Stimulated activated memory B cell treated with anti-CD40 and anti-IgM and Interleukin-4, amounts not matched to agents 10 μg/mL and 1 μg/mL and 100 μg/mL, for 72 hours (primary cell): ENCODE measurements at regions not wholly inside any gene's neighbourhood (a gene's known extent, or its start where the extent isn't known, plus 50 kb on each side); places are given as distances from the start of the nearest gene placed in this dataset.
"Not testable (repeated sequence)": the region's sequence is repeated elsewhere in the genome, so short reads cannot be mapped to it uniquely, and the experiment has no call there.

Experiments
- ATAC-seq: fragments of 150-1000 bp; cut with Tn5 transposase; 2 replicates; pipeline ENCODE4 v1.10.0; 2021
- H3K27ac Mint-ChIP-seq: one replicate; pipeline ENCODE4 v1.8.0; 2022; ENCODE audit warnings: mild to moderate bottlenecking, mixed read lengths
- H3K27me3 Mint-ChIP-seq: one replicate; pipeline ENCODE4 v1.8.0; 2022; ENCODE audit warnings: mixed read lengths
- H3K36me3 Mint-ChIP-seq: one replicate; pipeline ENCODE4 v1.8.0; 2022; ENCODE audit warnings: mixed read lengths
- H3K4me1 Mint-ChIP-seq: one replicate; pipeline ENCODE4 v1.8.0; 2022; ENCODE audit warnings: mixed read lengths
- H3K4me3 Mint-ChIP-seq: one replicate; pipeline ENCODE4 v1.8.0; 2022; ENCODE audit warnings: mild to moderate bottlenecking, moderate library complexity, mixed read lengths
- H3K9me3 Mint-ChIP-seq: one replicate; pipeline ENCODE4 v1.8.0; 2022; ENCODE audit warnings: mixed read lengths

GRCh38 chr5:68065321-68065720 is 150.2 kb upstream of the PIK3R1 start:
- H3K4me3 Mint-ChIP-seq, H3K27ac Mint-ChIP-seq, ATAC-seq, H3K4me1 Mint-ChIP-seq, H3K36me3 Mint-ChIP-seq: not testable (repeated sequence)
- peaks cover 12% of the 10 kb centered on the region for H3K27me3 Mint-ChIP-seq
- H3K9me3 Mint-ChIP-seq = peaks cover 18% of the 10 kb centered on the region

- Mint-ChIP-seq H3K9me3 (peaks cover 15% of the 10 kb centered on the region), H3K4me3 (no peak overlapping the region), H3K4me1 (no peaks in the 10 kb centered on the region), H3K27me3 (peaks cover 19% of the 10 kb centered on the region), H3K36me3 (peaks cover 11% of the 10 kb centered on the region), H3K27ac (no peak overlapping the region)
- no peak for ATAC-seq
These were observed 155.2 kb upstream of the PIK3R1 start for GRCh38 chr5:68060382-68060781.

GRCh38 chr5:68057191-68057590 is 158.4 kb upstream of the PIK3R1 start:
- Mint-ChIP-seq H3K4me3 (no peak overlapping the region), H3K27ac (no peak overlapping the region), H3K4me1 (no peaks in the 10 kb centered on the region), H3K9me3 (peaks cover 7% of the 10 kb centered on the region), H3K36me3 (peaks cover 6% of the 10 kb centered on the region), H3K27me3 (peaks cover 21% of the 10 kb centered on the region)
- no peak for ATAC-seq

- H3K36me3 Mint-ChIP-seq = peaks cover 6% of the 10 kb centered on the region
These were observed 159.9 kb upstream of the PIK3R1 start for GRCh38 chr5:68055686-68056085.

GRCh38 chr5:68054638-68055037 is 160.9 kb upstream of the PIK3R1 start:
- no peaks in the 10 kb centered on the region for H3K4me1 Mint-ChIP-seq
- H3K4me3 Mint-ChIP-seq = no peak overlapping the region
- no peaks in the 10 kb centered on the region for H3K36me3 Mint-ChIP-seq
- H3K9me3 Mint-ChIP-seq = no peaks in the 10 kb centered on the region
- no peak for ATAC-seq
- peaks cover 7% of the 10 kb centered on the region for H3K27me3 Mint-ChIP-seq
- no peak overlapping the region for H3K27ac Mint-ChIP-seq

More at GRCh38 chr5:68055686-68056085, 159.9 kb upstream of the PIK3R1 start:
- no peak for ATAC-seq
- no peak overlapping the region for H3K4me3 Mint-ChIP-seq
- H3K4me1 Mint-ChIP-seq = no peaks in the 10 kb centered on the region
- no peaks in the 10 kb centered on the region for H3K9me3 Mint-ChIP-seq
- H3K27me3 Mint-ChIP-seq = peaks cover 18% of the 10 kb centered on the region
- no peak overlapping the region for H3K27ac Mint-ChIP-seq

GRCh38 chr5:68053202-68053601 is 162.4 kb upstream of the PIK3R1 start:
- Mint-ChIP-seq H3K9me3 (peaks cover 6% of the 10 kb centered on the region), H3K4me3 (no peak overlapping the region), H3K36me3 (no peaks in the 10 kb centered on the region), H3K27me3 (peaks cover 7% of the 10 kb centered on the region), H3K4me1 (no peaks in the 10 kb centered on the region), H3K27ac (no peak overlapping the region)
- no peak for ATAC-seq

- H3K4me3 Mint-ChIP-seq = no peak overlapping the region
- H3K4me1 Mint-ChIP-seq = no peaks in the 10 kb centered on the region
- peaks cover 7% of the 10 kb centered on the region for H3K27me3 Mint-ChIP-seq
- peaks cover 10% of the 10 kb centered on the region for H3K36me3 Mint-ChIP-seq
- H3K27ac Mint-ChIP-seq = peak overlapping the region; percentile 1
- H3K9me3 Mint-ChIP-seq = peaks cover 13% of the 10 kb centered on the region
- no peak for ATAC-seq
These were observed 166.4 kb upstream of the PIK3R1 start for GRCh38 chr5:68049053-68049713.

- H3K9me3 Mint-ChIP-seq = peaks cover 13% of the 10 kb centered on the region
- peak overlapping the region; percentile 1 for H3K27ac Mint-ChIP-seq
These were observed 167.0 kb upstream of the PIK3R1 start for GRCh38 chr5:68048516-68048915.

GRCh38 chr5:68048054-68048453 is 167.5 kb upstream of the PIK3R1 start:
- not testable (repeated sequence) for ATAC-seq, H3K27me3 Mint-ChIP-seq, H3K4me3 Mint-ChIP-seq, H3K4me1 Mint-ChIP-seq
- Mint-ChIP-seq H3K36me3 (peaks cover 10% of the 10 kb centered on the region), H3K9me3 (peaks cover 13% of the 10 kb centered on the region), H3K27ac (peak overlapping the region; percentile 1)

More at GRCh38 chr5:68048516-68048915, 167.0 kb upstream of the PIK3R1 start:
- peaks cover 10% of the 10 kb centered on the region for H3K36me3 Mint-ChIP-seq
- ATAC-seq = no peak
- peaks cover 2% of the 10 kb centered on the region for H3K4me1 Mint-ChIP-seq
- no peak overlapping the region for H3K4me3 Mint-ChIP-seq
- peaks cover 7% of the 10 kb centered on the region for H3K27me3 Mint-ChIP-seq

GRCh38 chr5:68047035-68047434 is 168.5 kb upstream of the PIK3R1 start:
- no peak for ATAC-seq
- Mint-ChIP-seq H3K4me3 (no peak overlapping the region), H3K27me3 (peaks cover 3% of the 10 kb centered on the region)

GRCh38 chr5:68046445-68046844 is 169.1 kb upstream of the PIK3R1 start:
- Mint-ChIP-seq H3K27ac (no peak overlapping the region), H3K36me3 (peaks cover 10% of the 10 kb centered on the region), H3K4me1 (peaks cover 19% of the 10 kb centered on the region), H3K27me3 (no peaks in the 10 kb centered on the region), H3K4me3 (no peak overlapping the region), H3K9me3 (peaks cover 13% of the 10 kb centered on the region)
- no peak for ATAC-seq

More at GRCh38 chr5:68047035-68047434, 168.5 kb upstream of the PIK3R1 start:
- peaks cover 13% of the 10 kb centered on the region for H3K9me3 Mint-ChIP-seq
- H3K27ac Mint-ChIP-seq = no peak overlapping the region
- peaks cover 13% of the 10 kb centered on the region for H3K4me1 Mint-ChIP-seq
- peaks cover 10% of the 10 kb centered on the region for H3K36me3 Mint-ChIP-seq

- Mint-ChIP-seq H3K27ac (peak overlapping the region; percentile 79), H3K36me3 (no peaks in the 10 kb centered on the region), H3K9me3 (peaks cover under 1% of the 10 kb centered on the region), H3K4me1 (peaks cover 29% of the 10 kb centered on the region), H3K4me3 (peak overlapping the region; percentile 53), H3K27me3 (no peaks in the 10 kb centered on the region)
- ATAC-seq = peak; percentile 94
These were observed 174.3 kb upstream of the PIK3R1 start for GRCh38 chr5:68041293-68041692.

- Mint-ChIP-seq H3K4me3 (no peak overlapping the region), H3K27me3 (no peaks in the 10 kb centered on the region), H3K27ac (peak overlapping the region; percentile 25), H3K9me3 (no peaks in the 10 kb centered on the region), H3K36me3 (no peaks in the 10 kb centered on the region), H3K4me1 (peaks cover 20% of the 10 kb centered on the region)
- no peak for ATAC-seq
These were observed 178.0 kb upstream of the PIK3R1 start for GRCh38 chr5:68037546-68037945.

GRCh38 chr5:68033961-68034571 is 181.5 kb upstream of the PIK3R1 start:
- no peak for ATAC-seq
- no peaks in the 10 kb centered on the region for H3K27me3 Mint-ChIP-seq
- no peak overlapping the region for H3K27ac Mint-ChIP-seq
- H3K9me3 Mint-ChIP-seq = no peaks in the 10 kb centered on the region
- H3K4me3 Mint-ChIP-seq = no peak overlapping the region
- H3K36me3 Mint-ChIP-seq = no peaks in the 10 kb centered on the region
- H3K4me1 Mint-ChIP-seq = no peaks in the 10 kb centered on the region

- H3K27me3 Mint-ChIP-seq = no peaks in the 10 kb centered on the region
- no peaks in the 10 kb centered on the region for H3K36me3 Mint-ChIP-seq
- no peaks in the 10 kb centered on the region for H3K9me3 Mint-ChIP-seq
- H3K4me3 Mint-ChIP-seq = no peak overlapping the region
- H3K27ac Mint-ChIP-seq = no peak overlapping the region
- no peaks in the 10 kb centered on the region for H3K4me1 Mint-ChIP-seq
- ATAC-seq = no peak
These were observed 182.5 kb upstream of the PIK3R1 start for GRCh38 chr5:68033029-68033428.

- H3K27ac Mint-ChIP-seq = no peak overlapping the region
- H3K36me3 Mint-ChIP-seq = no peaks in the 10 kb centered on the region
- H3K9me3 Mint-ChIP-seq = no peaks in the 10 kb centered on the region
- ATAC-seq = no peak
- H3K27me3 Mint-ChIP-seq = no peaks in the 10 kb centered on the region
- no peaks in the 10 kb centered on the region for H3K4me1 Mint-ChIP-seq
- H3K4me3 Mint-ChIP-seq = no peak overlapping the region
These were observed 183.3 kb upstream of the PIK3R1 start for GRCh38 chr5:68032216-68032762.
